Peyer's patch (tissue), 4 donors: ENCODE measurements at regions not wholly inside any gene's neighbourhood (a gene's known extent, or its start where the extent isn't known, plus 50 kb on each side); places are given as distances from the start of the nearest gene placed in this dataset.

ENCODE experiments used
- POLR2A ChIP-seq, 2 donors: fragments of 450-650 bp; IDR thresholded peaks; one replicate each; pipeline ENCODE4 v1.5.1; 2017; ENCODE audit warnings: antibody characterized with exemption in 2 of 2, mild to moderate bottlenecking in 2 of 2, moderate library complexity in 2 of 2
- TF ChIP-seq, protein P1 (sequence below), 6 experiments: fragments of 450-650 bp in 4 of 6; fragments of 200-600 bp in 2 of 6; sonication (generic) in 1 of 6; IDR thresholded peaks; one replicate each; pipeline ENCODE4 v1.5.1; 2017 to 2019; ENCODE audit warnings: antibody characterized with exemption in 6 of 6, mild to moderate bottlenecking in 3 of 6, moderate library complexity in 1 of 6

DNA sequence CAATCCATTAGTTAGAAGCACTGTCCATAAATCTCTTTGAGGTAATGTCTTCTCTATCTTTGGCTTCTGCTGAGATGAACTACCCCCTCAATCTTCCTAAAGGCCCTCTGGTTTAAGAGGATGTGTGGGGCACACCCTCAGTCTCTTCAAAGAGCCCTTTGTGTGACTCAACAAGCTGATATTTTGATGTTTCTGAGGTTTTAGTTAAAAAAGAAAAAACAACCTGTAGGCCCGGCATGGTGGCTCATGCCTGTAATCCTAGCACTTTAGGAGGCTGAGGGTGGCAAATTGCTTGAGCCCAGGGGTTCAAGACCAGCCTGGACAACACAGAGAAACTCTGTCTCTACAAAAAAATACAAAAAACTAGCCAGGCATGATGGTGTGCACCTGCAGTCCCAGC, 593.5 kb downstream of the TMEM182 start:
- no peak for TF ChIP-seq POLR2A (IDR thresholded peaks at IDR 0.05)
- TF ChIP-seq, protein P1, sequence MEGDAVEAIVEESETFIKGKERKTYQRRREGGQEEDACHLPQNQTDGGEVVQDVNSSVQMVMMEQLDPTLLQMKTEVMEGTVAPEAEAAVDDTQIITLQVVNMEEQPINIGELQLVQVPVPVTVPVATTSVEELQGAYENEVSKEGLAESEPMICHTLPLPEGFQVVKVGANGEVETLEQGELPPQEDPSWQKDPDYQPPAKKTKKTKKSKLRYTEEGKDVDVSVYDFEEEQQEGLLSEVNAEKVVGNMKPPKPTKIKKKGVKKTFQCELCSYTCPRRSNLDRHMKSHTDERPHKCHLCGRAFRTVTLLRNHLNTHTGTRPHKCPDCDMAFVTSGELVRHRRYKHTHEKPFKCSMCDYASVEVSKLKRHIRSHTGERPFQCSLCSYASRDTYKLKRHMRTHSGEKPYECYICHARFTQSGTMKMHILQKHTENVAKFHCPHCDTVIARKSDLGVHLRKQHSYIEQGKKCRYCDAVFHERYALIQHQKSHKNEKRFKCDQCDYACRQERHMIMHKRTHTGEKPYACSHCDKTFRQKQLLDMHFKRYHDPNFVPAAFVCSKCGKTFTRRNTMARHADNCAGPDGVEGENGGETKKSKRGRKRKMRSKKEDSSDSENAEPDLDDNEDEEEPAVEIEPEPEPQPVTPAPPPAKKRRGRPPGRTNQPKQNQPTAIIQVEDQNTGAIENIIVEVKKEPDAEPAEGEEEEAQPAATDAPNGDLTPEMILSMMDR (IDR thresholded peaks at IDR 0.05) = no peak
